ENCODE measurements at regions not wholly inside any gene's neighbourhood (a gene's known extent, or its start where the extent isn't known, plus 50 kb on each side); places are given as distances from the start of the nearest gene placed in this dataset.

- DNase-seq: no peak
- Histone ChIP-seq H3K4me3 (no peak overlapping the region), H3K9me3 (replicated peaks in 1 of 3) (no peaks in the 10 kb centered on the region), H3K27ac (no peak overlapping the region), H3K4me1 (replicated peaks in 1 of 2) (no peaks in the 10 kb centered on the region), H3K27me3 (no peaks in the 10 kb centered on the region), H3K36me3 (replicated peaks in 1 of 2) (no peaks in the 10 kb centered on the region)
- WGBS, 4 donors: 78 to 90% (median 85%) methylated on average over 6 of the region's 6 CpGs
- TF ChIP-seq POLR2A (IDR thresholded peaks at IDR 0.05) (no peak), CTCF (IDR thresholded peaks at IDR 0.05) (no peak)
- intact Hi-C loops (cut with DNase I): no loop called here
These were observed 506.6 kb downstream of the EFNB2 start for GRCh38 chr13:106028911-106029310.

GRCh38 chr13:106011600-106011999, 523.9 kb downstream of the EFNB2 start:
- 60 to 73% (median 63%) methylated on average over 2 of the region's 2 CpGs for WGBS, 4 donors
- DNase-seq: no peak
- Histone ChIP-seq H3K9me3 (replicated peaks in 1 of 3) (no peaks in the 10 kb centered on the region), H3K27ac (no peak overlapping the region), H3K36me3 (replicated peaks in 1 of 2) (no peaks in the 10 kb centered on the region), H3K4me3 (no peak overlapping the region), H3K4me1 (replicated peaks in 1 of 2) (no peaks in the 10 kb centered on the region), H3K27me3 (no peaks in the 10 kb centered on the region)
- TF ChIP-seq POLR2A (IDR thresholded peaks at IDR 0.05): no peak
- no peak for TF ChIP-seq CTCF (IDR thresholded peaks at IDR 0.05)
- intact Hi-C loops (cut with DNase I): no loop called here

DNA sequence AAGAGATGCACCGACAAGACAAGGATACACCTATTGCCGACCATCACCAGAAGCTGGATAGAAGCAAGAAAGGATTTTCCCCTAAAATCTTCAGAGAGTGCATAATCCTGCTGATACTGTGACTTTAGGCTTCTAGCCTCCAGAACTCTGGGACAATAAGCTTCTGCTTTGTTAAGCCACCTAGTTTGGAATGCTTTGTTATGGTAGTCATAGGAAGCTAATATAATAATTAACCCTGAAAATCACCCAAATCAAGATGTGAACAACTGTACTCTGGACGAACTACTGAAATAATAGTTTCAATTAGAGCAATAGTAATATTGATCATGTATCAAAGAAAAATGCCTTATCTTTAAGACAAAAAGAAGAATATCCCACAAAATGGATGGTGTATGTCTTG, 524.6 kb downstream of the EFNB2 start:
- no peaks in the 10 kb centered on the region for H3K9me3 ChIP-seq (replicated peaks in 1 of 3)
- H3K4me1 ChIP-seq (replicated peaks in 1 of 2): no peaks in the 10 kb centered on the region
- 51 to 91% (median 71%) methylated on average over 3 of the region's 3 CpGs for WGBS, 4 donors
- TF ChIP-seq CTCF (IDR thresholded peaks at IDR 0.05): no peak
- no peak for TF ChIP-seq POLR2A (IDR thresholded peaks at IDR 0.05)
- no peaks in the 10 kb centered on the region for H3K36me3 ChIP-seq (replicated peaks in 1 of 2)
- DNase-seq: no peak
- intact Hi-C loops (cut with DNase I): no loop called here
- H3K27ac ChIP-seq: no peak overlapping the region
- H3K27me3 ChIP-seq: no peaks in the 10 kb centered on the region
- H3K4me3 ChIP-seq: no peak overlapping the region

DNA sequence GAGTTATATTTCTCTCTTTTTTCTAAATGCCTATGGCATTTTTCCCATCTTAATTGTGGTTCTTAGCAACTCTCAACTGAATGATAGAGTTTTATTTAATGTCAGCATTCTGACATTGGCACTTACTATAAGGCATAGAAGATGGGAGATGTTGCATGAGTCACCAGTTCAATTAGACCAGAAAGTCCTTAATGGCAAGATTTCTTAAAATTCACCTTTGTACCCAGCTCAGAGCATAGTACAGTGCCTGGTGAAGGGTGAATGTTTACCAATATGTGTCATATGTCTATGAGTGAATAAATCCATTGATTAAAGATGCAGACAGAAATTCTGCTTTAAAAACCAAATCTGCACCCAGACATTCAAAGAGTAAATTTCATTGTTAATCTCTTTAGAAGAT, 526.9 kb downstream of the EFNB2 start:
- DNase-seq: no peak
- Histone ChIP-seq H3K4me1 (replicated peaks in 1 of 2) (no peaks in the 10 kb centered on the region), H3K4me3 (no peak overlapping the region), H3K27me3 (no peaks in the 10 kb centered on the region), H3K9me3 (replicated peaks in 1 of 3) (no peaks in the 10 kb centered on the region), H3K27ac (no peak overlapping the region), H3K36me3 (replicated peaks in 1 of 2) (no peaks in the 10 kb centered on the region)
- TF ChIP-seq POLR2A (IDR thresholded peaks at IDR 0.05) (no peak), CTCF (IDR thresholded peaks at IDR 0.05) (no peak)
- intact Hi-C loops (cut with DNase I): no loop called here
